Dermis microvascular lymphatic vessel endothelial cell (primary cell): ENCODE measurements at regions not wholly inside any gene's neighbourhood (a gene's known extent, or its start where the extent isn't known, plus 50 kb on each side); places are given as distances from the start of the nearest gene placed in this dataset.
A peak's percentile ranks its signal among the peaks of the same experiment; 100 is the strongest.
"Not testable (repeated sequence)": the region's sequence is repeated elsewhere in the genome, so short reads cannot be mapped to it uniquely, and the experiment has no call there.

Source experiments
- DNase-seq, 2 donors: peaks; one replicate each; pipeline versions ENCODE4 v3.0.0 to v3.0.0-alpha.2; 2010; ENCODE audit warnings: low read depth in 2 of 2

GRCh38 chr2:173467751-173468150 is 113.1 kb downstream of the CDCA7 start:
- no peak for DNase-seq

- no peak for DNase-seq
Observed at GRCh38 chr2:173468266-173468793, 113.7 kb downstream of the CDCA7 start.

- DNase-seq = no peak
Observed at GRCh38 chr2:173472112-173472511, 117.4 kb downstream of the CDCA7 start.

- no peak for DNase-seq
Observed at GRCh38 chr2:173483137-173483536, 128.5 kb downstream of the CDCA7 start.

GRCh38 chr2:173488861-173489260 is 134.2 kb downstream of the CDCA7 start:
- DNase-seq = peak; percentile 32 to 60

- no peak for DNase-seq
Observed at GRCh38 chr2:173491418-173491817, 136.7 kb downstream of the CDCA7 start.

GRCh38 chr2:173493874-173494273 is 139.2 kb downstream of the CDCA7 start:
- DNase-seq = no peak

GRCh38 chr2:173496746-173497145 is 142.1 kb downstream of the CDCA7 start:
- DNase-seq = no peak

- DNase-seq = no peak
Observed at GRCh38 chr2:173500953-173501352, 146.3 kb downstream of the CDCA7 start.

GRCh38 chr2:173502296-173502695 is 147.6 kb downstream of the CDCA7 start:
- DNase-seq = no peak

GRCh38 chr2:173511357-173511756 is 156.7 kb downstream of the CDCA7 start:
- DNase-seq = no peak

GRCh38 chr2:173511942-173512341 is 157.3 kb downstream of the CDCA7 start:
- no peak for DNase-seq

- no peak for DNase-seq
Observed at GRCh38 chr2:173513107-173513727, 158.5 kb downstream of the CDCA7 start.

- no peak for DNase-seq
Observed at GRCh38 chr2:173520918-173521317, 166.2 kb downstream of the CDCA7 start.

- DNase-seq = no peak
Observed at GRCh38 chr2:173521450-173522192, 166.9 kb downstream of the CDCA7 start.

GRCh38 chr2:173523497-173523896 is 168.8 kb downstream of the CDCA7 start:
- no peak for DNase-seq

GRCh38 chr2:173524256-173524955 is 169.7 kb downstream of the CDCA7 start:
- no peak for DNase-seq

- DNase-seq = not testable (repeated sequence)
Observed at GRCh38 chr2:173532732-173533531, 178.3 kb downstream of the CDCA7 start.

GRCh38 chr2:173537694-173538093 is 183.0 kb downstream of the CDCA7 start:
- DNase-seq = no peak

GRCh38 chr2:173539615-173540014 is 184.9 kb downstream of the CDCA7 start:
- no peak for DNase-seq

GRCh38 chr2:173544641-173545363 is 190.1 kb downstream of the CDCA7 start:
- no peak for DNase-seq
